ENCODE measurements at regions not wholly inside any gene's neighbourhood (a gene's known extent, or its start where the extent isn't known, plus 50 kb on each side); places are given as distances from the start of the nearest gene placed in this dataset.

- DNase-seq = no peak
These were observed 94.9 kb upstream of the TRIM2 start for GRCh38 chr4:153109296-153109849.

- DNase-seq = no peak
These were observed 93.5 kb upstream of the TRIM2 start for GRCh38 chr4:153110739-153111138.

GRCh38 chr4:153111426-153112040 is 92.7 kb upstream of the TRIM2 start:
- DNase-seq = no peak

- DNase-seq = peak; percentile 8 to 62 (median 37)
These were observed 92.2 kb upstream of the TRIM2 start for GRCh38 chr4:153112041-153112441.

GRCh38 chr4:153113061-153113837 is 91.0 kb upstream of the TRIM2 start:
- no peak for DNase-seq

GRCh38 chr4:153113838-153114105 is 90.5 kb upstream of the TRIM2 start:
- peak in 1 of 6 experiments; percentile 38 for DNase-seq

- peak; percentile 45 to 90 (median 70) for DNase-seq
These were observed 89.4 kb upstream of the TRIM2 start for GRCh38 chr4:153114771-153115321.

- DNase-seq = peak; percentile 47 to 90 (median 78)
These were observed 88.6 kb upstream of the TRIM2 start for GRCh38 chr4:153115322-153116290.

GRCh38 chr4:153116291-153116680 is 88.0 kb upstream of the TRIM2 start:
- DNase-seq = peak in 3 of 6 experiments; percentile 21 to 79 (median 75)

- no peak for DNase-seq
These were observed 87.4 kb upstream of the TRIM2 start for GRCh38 chr4:153116801-153117200.

GRCh38 chr4:153117554-153117953 is 86.7 kb upstream of the TRIM2 start:
- DNase-seq = no peak

GRCh38 chr4:153119626-153120025 is 84.6 kb upstream of the TRIM2 start:
- no peak for DNase-seq

GRCh38 chr4:153120235-153120634 is 84.0 kb upstream of the TRIM2 start:
- no peak for DNase-seq

GRCh38 chr4:153122855-153123254 is 81.4 kb upstream of the TRIM2 start:
- no peak for DNase-seq

GRCh38 chr4:153126137-153126536 is 78.1 kb upstream of the TRIM2 start:
- DNase-seq = no peak

GRCh38 chr4:153127760-153128494 is 76.3 kb upstream of the TRIM2 start:
- DNase-seq = peak; percentile 64 to 91 (median 74)

GRCh38 chr4:153131596-153131995 is 72.6 kb upstream of the TRIM2 start:
- DNase-seq = no peak

GRCh38 chr4:153137159-153137558 is 67.1 kb upstream of the TRIM2 start:
- no peak for DNase-seq

GRCh38 chr4:153137677-153138630 is 66.3 kb upstream of the TRIM2 start:
- no peak for DNase-seq

GRCh38 chr4:153138736-153139135 is 65.5 kb upstream of the TRIM2 start:
- DNase-seq = no peak

GRCh38 chr4:153140294-153140693 is 63.9 kb upstream of the TRIM2 start:
- no peak for DNase-seq

Data from stimulated activated naive CD4-positive, alpha-beta T cell (primary cell).